HL-60 (cell line): ENCODE measurements at regions not wholly inside any gene's neighbourhood (a gene's known extent, or its start where the extent isn't known, plus 50 kb on each side); places are given as distances from the start of the nearest gene placed in this dataset.

Experiments
- CTCF ChIP-seq: IDR thresholded peaks from one replicate; pipeline ENCODE4 v1.5.1; 2011; ENCODE audit warnings: low read length, control low read depth, inconsistent platforms; ENCODE audit not compliant: insufficient read depth
- GABPA ChIP-seq: IDR thresholded peaks from 2 replicates; pipeline ENCODE4 v1.6.1; 2012; ENCODE audit warnings: low read depth
- POLR2AphosphoS5 ChIP-seq: IDR thresholded peaks from 2 replicates; pipeline ENCODE4 v1.6.1; 2012; ENCODE audit warnings: low read depth
- REST ChIP-seq: IDR thresholded peaks from 2 replicates; pipeline ENCODE4 v1.6.1; 2012; ENCODE audit warnings: low read depth; ENCODE audit not compliant: insufficient replicate concordance
- SPI1 ChIP-seq: IDR thresholded peaks from 2 replicates; pipeline ENCODE4 v1.6.1; 2012; ENCODE audit warnings: low read depth, mild to moderate bottlenecking, borderline replicate concordance

- TF ChIP-seq CTCF (no peak), REST (no peak), POLR2AphosphoS5 (no peak), SPI1 (no peak), GABPA (no peak)
Observed at GRCh38 chr6:23403460-23403859, 722.6 kb upstream of the NRSN1 start.
